ENCODE measurements at regions not wholly inside any gene's neighbourhood (a gene's known extent, or its start where the extent isn't known, plus 50 kb on each side); places are given as distances from the start of the nearest gene placed in this dataset.
"Not testable (repeated sequence)": the region's sequence is repeated elsewhere in the genome, so short reads cannot be mapped to it uniquely, and the experiment has no call there.

DNA sequence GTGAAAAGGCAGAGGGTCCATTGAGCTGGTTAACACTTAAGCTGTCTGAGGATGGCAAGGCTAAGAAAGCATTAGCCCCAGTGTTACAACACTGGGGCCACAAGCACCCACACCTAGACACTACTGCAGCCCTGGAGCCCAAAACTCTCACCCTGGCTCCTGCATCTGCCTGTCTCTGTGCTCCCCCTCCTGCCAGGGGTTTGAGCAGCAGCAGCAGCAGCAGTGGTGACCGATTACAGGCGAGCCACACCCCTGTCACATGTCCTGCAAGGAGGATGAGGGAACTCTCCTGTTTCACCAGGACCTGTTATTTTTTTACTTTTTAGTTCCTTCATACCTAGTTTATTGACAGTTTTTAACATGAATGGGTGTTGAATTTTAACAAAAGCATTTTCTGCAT lies 326.7 kb upstream of the MAP2 start:
- no peaks in the 10 kb centered on the region for H3K36me3 Mint-ChIP-seq (ENCODE audit: low read depth)
- H3K4me1 Mint-ChIP-seq (ENCODE audit: low read depth) = no peaks in the 10 kb centered on the region
- H3K4me3 Mint-ChIP-seq = no peak overlapping the region
- no peaks in the 10 kb centered on the region for H3K9me3 Mint-ChIP-seq
- no peak overlapping the region for H3K27ac Mint-ChIP-seq
- no peaks in the 10 kb centered on the region for H3K27me3 Mint-ChIP-seq (ENCODE audit: low read depth)

DNA sequence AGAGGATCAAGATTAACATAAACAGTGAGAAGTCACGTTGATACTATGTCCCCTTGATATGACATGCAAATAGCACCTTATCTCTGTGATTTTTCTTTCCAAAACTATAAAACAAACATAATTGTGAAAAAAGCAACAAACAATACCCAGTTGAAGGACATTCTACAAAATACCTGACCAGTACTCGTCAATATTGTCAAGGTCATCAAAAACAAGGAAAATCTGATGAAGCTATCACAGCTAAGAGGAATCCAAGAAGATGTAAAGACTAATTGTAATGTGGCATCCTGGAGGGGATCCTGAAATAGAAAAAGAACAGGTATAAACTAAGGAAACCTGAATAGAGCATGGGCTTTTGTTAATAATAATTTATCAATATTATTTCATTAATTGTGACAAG lies 321.5 kb upstream of the MAP2 start:
- H3K36me3 Mint-ChIP-seq (ENCODE audit: low read depth) = no peaks in the 10 kb centered on the region
- no peak overlapping the region for H3K27ac Mint-ChIP-seq
- H3K27me3 Mint-ChIP-seq (ENCODE audit: low read depth) = no peaks in the 10 kb centered on the region
- H3K4me3 Mint-ChIP-seq = no peak overlapping the region
- H3K9me3 Mint-ChIP-seq = no peaks in the 10 kb centered on the region
- H3K4me1 Mint-ChIP-seq (ENCODE audit: low read depth) = no peaks in the 10 kb centered on the region

DNA sequence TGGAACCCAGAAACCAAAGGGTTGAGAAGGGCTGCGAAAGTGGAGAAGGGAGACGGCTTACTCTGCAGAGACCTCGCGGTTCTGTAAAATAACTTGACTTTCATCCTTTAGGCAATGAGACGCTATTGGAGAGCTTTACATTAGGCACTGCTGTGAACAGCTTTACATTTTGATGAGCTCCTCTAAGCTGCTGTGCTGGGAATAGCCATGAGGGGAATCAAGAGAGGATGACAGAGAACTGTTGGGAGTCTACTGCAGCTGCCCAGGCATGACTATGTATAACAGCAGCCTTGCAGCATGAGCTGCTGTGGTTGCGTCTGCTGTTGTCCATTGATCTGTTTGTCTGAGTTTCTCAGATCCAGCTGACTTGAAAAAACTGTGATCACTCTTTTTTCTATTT lies 310.8 kb upstream of the MAP2 start:
- Mint-ChIP-seq H3K4me1 (ENCODE audit: low read depth) (no peaks in the 10 kb centered on the region), H3K36me3 (ENCODE audit: low read depth) (no peaks in the 10 kb centered on the region), H3K9me3 (no peaks in the 10 kb centered on the region), H3K27ac (no peak overlapping the region), H3K4me3 (no peak overlapping the region), H3K27me3 (ENCODE audit: low read depth) (no peaks in the 10 kb centered on the region)

DNA sequence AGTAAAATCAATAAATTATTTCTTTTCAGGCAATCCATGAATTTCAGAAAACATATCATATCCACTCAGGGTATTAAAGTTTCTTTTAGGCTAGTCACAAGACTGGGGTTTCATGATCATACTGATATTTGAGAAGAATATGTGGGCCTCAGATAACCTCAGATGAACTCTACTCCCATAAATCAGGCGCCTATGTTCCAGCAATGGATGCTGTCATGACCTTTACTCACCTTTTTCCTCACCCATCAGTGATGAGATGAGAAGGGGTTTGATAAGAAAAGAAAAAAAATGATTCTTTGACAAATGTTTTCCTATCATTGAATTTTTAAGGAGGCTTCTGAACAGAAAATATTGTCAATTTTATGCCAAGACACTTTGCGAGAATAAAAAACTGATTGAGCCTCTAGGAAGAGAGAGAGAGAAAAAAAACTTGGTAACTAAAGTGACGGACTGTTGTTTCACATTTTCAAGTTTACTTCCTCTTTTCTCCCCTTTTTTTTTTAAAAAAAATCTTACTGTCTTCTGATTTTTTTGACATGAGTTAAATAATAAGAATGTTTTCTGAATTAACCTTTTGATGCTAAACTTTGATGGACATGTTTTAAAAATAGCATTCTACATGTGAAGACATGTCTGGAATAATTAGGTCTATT lies 309.1 kb upstream of the MAP2 start:
- no peaks in the 10 kb centered on the region for H3K4me1 Mint-ChIP-seq (ENCODE audit: low read depth)
- H3K4me3 Mint-ChIP-seq = no peak overlapping the region
- no peaks in the 10 kb centered on the region for H3K27me3 Mint-ChIP-seq (ENCODE audit: low read depth)
- no peaks in the 10 kb centered on the region for H3K9me3 Mint-ChIP-seq
- no peak overlapping the region for H3K27ac Mint-ChIP-seq
- no peaks in the 10 kb centered on the region for H3K36me3 Mint-ChIP-seq (ENCODE audit: low read depth)

GRCh38 chr2:209121691-209122090 lies 302.2 kb upstream of the MAP2 start:
- H3K36me3 Mint-ChIP-seq (ENCODE audit: low read depth) = no peaks in the 10 kb centered on the region
- no peaks in the 10 kb centered on the region for H3K27me3 Mint-ChIP-seq (ENCODE audit: low read depth)
- no peak overlapping the region for H3K4me3 Mint-ChIP-seq
- H3K27ac Mint-ChIP-seq = no peak overlapping the region
- H3K9me3 Mint-ChIP-seq = no peaks in the 10 kb centered on the region
- no peaks in the 10 kb centered on the region for H3K4me1 Mint-ChIP-seq (ENCODE audit: low read depth)

DNA sequence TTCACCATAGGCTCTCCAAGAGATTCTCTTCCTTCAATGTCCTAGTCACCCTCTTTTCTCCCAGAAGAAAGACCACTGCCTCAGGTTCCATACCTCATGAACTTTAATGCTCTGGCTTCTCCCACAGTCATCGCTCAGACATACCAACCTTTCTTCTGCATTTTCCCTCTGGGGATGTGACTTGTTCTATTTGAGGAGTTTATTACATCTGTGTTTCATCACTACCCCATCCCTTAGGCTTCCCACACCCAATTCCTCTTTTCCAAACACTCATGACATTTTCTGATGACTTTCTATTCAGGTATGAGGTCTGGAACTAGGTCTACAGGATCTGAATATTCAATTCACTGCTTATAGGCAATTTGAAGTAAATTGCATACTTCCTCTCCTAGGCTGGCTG lies 298.6 kb upstream of the MAP2 start:
- Mint-ChIP-seq H3K9me3 (no peaks in the 10 kb centered on the region), H3K27ac (no peak overlapping the region), H3K36me3 (ENCODE audit: low read depth) (no peaks in the 10 kb centered on the region), H3K4me3 (no peak overlapping the region), H3K4me1 (ENCODE audit: low read depth) (no peaks in the 10 kb centered on the region), H3K27me3 (ENCODE audit: low read depth) (no peaks in the 10 kb centered on the region)

DNA sequence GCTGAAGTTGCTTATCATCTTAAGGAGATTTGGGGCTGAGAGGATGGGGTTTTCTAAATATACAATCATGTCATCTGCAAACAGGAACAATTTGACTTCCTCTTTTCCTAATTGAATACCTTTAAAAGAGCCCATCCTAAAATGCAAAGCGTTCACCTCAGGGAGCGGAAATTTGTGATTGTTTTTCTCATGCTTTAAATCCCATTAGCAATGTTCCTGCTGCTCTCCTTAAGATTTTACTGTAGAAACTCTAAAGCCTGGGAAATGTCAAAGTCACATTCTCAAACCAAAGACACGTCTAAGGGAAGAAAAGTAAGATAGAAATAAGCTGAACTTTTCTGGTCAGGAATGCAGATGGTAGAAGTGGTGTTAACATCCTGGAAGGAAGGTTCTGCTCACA lies 285.8 kb upstream of the MAP2 start:
- Mint-ChIP-seq H3K27me3 (ENCODE audit: low read depth) (no peaks in the 10 kb centered on the region), H3K4me1 (ENCODE audit: low read depth) (no peaks in the 10 kb centered on the region), H3K9me3 (peaks cover 8% of the 10 kb centered on the region), H3K36me3 (ENCODE audit: low read depth) (no peaks in the 10 kb centered on the region), H3K27ac (no peak overlapping the region), H3K4me3 (no peak overlapping the region)

- no peaks in the 10 kb centered on the region for H3K4me1 Mint-ChIP-seq (ENCODE audit: low read depth)
- H3K36me3 Mint-ChIP-seq (ENCODE audit: low read depth) = no peaks in the 10 kb centered on the region
- no peak overlapping the region for H3K27ac Mint-ChIP-seq
- H3K4me3 Mint-ChIP-seq = no peak overlapping the region
- H3K9me3 Mint-ChIP-seq = no peaks in the 10 kb centered on the region
- no peaks in the 10 kb centered on the region for H3K27me3 Mint-ChIP-seq (ENCODE audit: low read depth)
Observed at GRCh38 chr2:209141142-209141541, 282.7 kb upstream of the MAP2 start.

- Mint-ChIP-seq H3K9me3 (no peaks in the 10 kb centered on the region), H3K36me3 (ENCODE audit: low read depth) (no peaks in the 10 kb centered on the region), H3K27ac (no peak overlapping the region), H3K4me3 (no peak overlapping the region), H3K27me3 (ENCODE audit: low read depth) (no peaks in the 10 kb centered on the region), H3K4me1 (ENCODE audit: low read depth) (no peaks in the 10 kb centered on the region)
Observed at GRCh38 chr2:209141818-209142217, 282.0 kb upstream of the MAP2 start.

DNA sequence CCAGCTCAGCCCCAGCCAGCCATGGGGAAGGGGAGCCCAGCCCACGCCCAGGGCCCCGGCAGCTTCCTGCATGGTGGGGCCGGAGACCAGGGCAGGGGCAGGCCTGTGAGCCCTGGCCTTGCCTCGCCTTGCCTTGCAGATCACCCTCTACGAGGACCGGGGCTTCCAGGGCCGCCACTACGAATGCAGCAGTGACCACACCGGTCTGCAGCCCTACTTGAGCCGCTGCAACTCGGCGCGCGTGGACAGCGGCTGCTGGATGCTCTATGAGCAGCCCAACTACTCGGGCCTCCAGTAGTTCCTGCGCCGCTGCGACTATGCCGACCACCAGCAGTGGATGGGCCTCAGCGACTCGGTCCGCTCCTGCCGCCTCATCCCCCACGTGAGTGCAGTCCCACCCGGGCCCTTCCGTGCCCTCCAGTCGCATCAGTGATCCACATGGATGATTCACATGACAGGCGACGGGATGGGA lies 278.6 kb upstream of the MAP2 start:
- H3K36me3 Mint-ChIP-seq (ENCODE audit: low read depth); H3K27me3 Mint-ChIP-seq (ENCODE audit: low read depth); H3K27ac Mint-ChIP-seq; H3K4me1 Mint-ChIP-seq (ENCODE audit: low read depth); H3K9me3 Mint-ChIP-seq; H3K4me3 Mint-ChIP-seq: not testable (repeated sequence)

- Mint-ChIP-seq H3K4me1 (ENCODE audit: low read depth) (no peaks in the 10 kb centered on the region), H3K27me3 (ENCODE audit: low read depth) (no peaks in the 10 kb centered on the region), H3K9me3 (no peaks in the 10 kb centered on the region), H3K4me3 (no peak overlapping the region), H3K27ac (no peak overlapping the region), H3K36me3 (ENCODE audit: low read depth) (no peaks in the 10 kb centered on the region)
Observed at GRCh38 chr2:209145941-209146681, 277.7 kb upstream of the MAP2 start.

GRCh38 chr2:209146682-209147320 lies 277.0 kb upstream of the MAP2 start:
- no peaks in the 10 kb centered on the region for H3K36me3 Mint-ChIP-seq (ENCODE audit: low read depth)
- no peaks in the 10 kb centered on the region for H3K27me3 Mint-ChIP-seq (ENCODE audit: low read depth)
- H3K4me1 Mint-ChIP-seq (ENCODE audit: low read depth) = no peaks in the 10 kb centered on the region
- no peaks in the 10 kb centered on the region for H3K9me3 Mint-ChIP-seq
- no peak overlapping the region for H3K27ac Mint-ChIP-seq
- no peak overlapping the region for H3K4me3 Mint-ChIP-seq

GRCh38 chr2:209147981-209148380 lies 275.9 kb upstream of the MAP2 start:
- H3K27ac Mint-ChIP-seq = no peak overlapping the region
- H3K36me3 Mint-ChIP-seq (ENCODE audit: low read depth) = no peaks in the 10 kb centered on the region
- no peaks in the 10 kb centered on the region for H3K4me1 Mint-ChIP-seq (ENCODE audit: low read depth)
- H3K27me3 Mint-ChIP-seq (ENCODE audit: low read depth) = no peaks in the 10 kb centered on the region
- no peaks in the 10 kb centered on the region for H3K9me3 Mint-ChIP-seq
- no peak overlapping the region for H3K4me3 Mint-ChIP-seq

GRCh38 chr2:209160800-209161588 lies 262.9 kb upstream of the MAP2 start:
- no peaks in the 10 kb centered on the region for H3K36me3 Mint-ChIP-seq (ENCODE audit: low read depth)
- H3K9me3 Mint-ChIP-seq = no peaks in the 10 kb centered on the region
- no peak overlapping the region for H3K4me3 Mint-ChIP-seq
- no peaks in the 10 kb centered on the region for H3K4me1 Mint-ChIP-seq (ENCODE audit: low read depth)
- no peak overlapping the region for H3K27ac Mint-ChIP-seq
- no peaks in the 10 kb centered on the region for H3K27me3 Mint-ChIP-seq (ENCODE audit: low read depth)
